Activated CD8-positive, alpha-beta memory T cell treated with anti-CD3 and anti-CD28 coated beads, Interleukin-2, amount 10 ng/mL, durations not matched to agents 7 days and 5 days (primary cell): ENCODE measurements at regions not wholly inside any gene's neighbourhood (a gene's known extent, or its start where the extent isn't known, plus 50 kb on each side); places are given as distances from the start of the nearest gene placed in this dataset.
"Not testable (repeated sequence)": the region's sequence is repeated elsewhere in the genome, so short reads cannot be mapped to it uniquely, and the experiment has no call there.

Experiments
- ATAC-seq: fragments of 150-1000 bp; cut with Tn5 transposase; one replicate; pipeline ENCODE4 v1.10.0; 2021; ENCODE audit warnings: moderate library complexity
- CTCF ChIA-PET: fragments of 350-600 bp; sonication (Branson Sonifier 250); formaldehyde crosslinking; loops from one replicate; lab custom pipeline; 2021; ENCODE audit warnings: antibody characterized with exemption; lab: Charles Lee
- DNase-seq: peaks from one replicate; pipeline ENCODE4 v3.0.0-alpha.2; 2020
- H3K27ac Mint-ChIP-seq: one replicate; pipeline ENCODE4 v1.8.0; 2021; ENCODE audit warnings: mild to moderate bottlenecking, mixed read lengths
- H3K27me3 Mint-ChIP-seq: one replicate; pipeline ENCODE4 v1.8.0; 2021; ENCODE audit warnings: mixed read lengths
- H3K36me3 Mint-ChIP-seq: one replicate; pipeline ENCODE4 v1.8.0; 2021; ENCODE audit warnings: mild to moderate bottlenecking, mixed read lengths
- H3K4me1 Mint-ChIP-seq: one replicate; pipeline ENCODE4 v1.8.0; 2021; ENCODE audit warnings: mixed read lengths
- H3K4me3 Mint-ChIP-seq: one replicate; pipeline ENCODE4 v1.8.0; 2021; ENCODE audit warnings: mild to moderate bottlenecking, moderate library complexity, mixed read lengths
- H3K9me3 Mint-ChIP-seq: one replicate; pipeline ENCODE4 v1.8.0; 2022; ENCODE audit warnings: low read depth, mixed read lengths

DNA sequence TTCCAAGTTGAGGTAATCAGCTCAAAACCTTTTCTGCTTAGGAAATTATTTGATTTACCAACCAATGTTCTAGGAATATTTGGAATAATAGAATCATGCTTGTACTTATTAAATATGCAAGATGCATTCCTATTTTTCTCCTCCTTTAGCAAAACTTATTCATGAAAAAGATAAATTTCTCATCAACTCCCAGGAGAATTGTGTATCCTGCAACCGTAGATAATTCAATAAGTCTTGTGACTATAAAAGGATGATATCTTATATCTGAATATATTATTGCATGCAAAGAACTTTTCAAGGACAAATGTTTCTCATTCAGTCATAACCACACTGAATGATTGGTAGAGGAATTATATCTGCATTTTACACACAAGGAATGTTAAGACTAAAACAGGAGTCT lies 84.9 kb upstream of the CCNG1 start:
- CTCF ChIA-PET = no interaction called here
- ATAC-seq = no peak
- Mint-ChIP-seq H3K9me3 (no peaks in the 10 kb centered on the region), H3K4me3 (no peak overlapping the region), H3K4me1 (no peaks in the 10 kb centered on the region), H3K27me3 (peaks cover under 1% of the 10 kb centered on the region), H3K36me3 (no peaks in the 10 kb centered on the region), H3K27ac (no peak overlapping the region)
- DNase-seq = no peak

DNA sequence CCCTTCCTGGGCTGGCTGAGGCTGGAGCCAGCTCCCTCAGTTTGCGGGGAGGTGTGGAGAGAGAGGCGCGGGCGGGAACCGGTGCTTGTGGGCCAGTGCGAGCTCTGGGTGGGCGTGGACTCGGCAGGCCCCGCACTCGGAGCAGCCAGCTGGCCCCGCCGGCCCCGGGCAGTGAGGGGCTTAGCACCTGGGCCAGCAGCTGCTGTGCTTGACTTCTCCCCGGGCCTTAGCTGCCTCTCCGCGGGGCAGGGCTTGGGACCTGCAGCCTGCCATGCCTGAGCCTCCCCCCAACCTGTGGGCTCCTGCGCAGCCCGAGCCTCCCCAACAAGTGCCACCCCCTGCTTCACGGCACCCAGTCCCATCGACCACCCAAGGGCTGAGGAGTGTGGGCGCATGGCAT lies 81.6 kb upstream of the CCNG1 start:
- H3K4me1 Mint-ChIP-seq, H3K4me3 Mint-ChIP-seq, H3K27me3 Mint-ChIP-seq, H3K36me3 Mint-ChIP-seq, H3K27ac Mint-ChIP-seq, H3K9me3 Mint-ChIP-seq, ATAC-seq, CTCF ChIA-PET, DNase-seq: not testable (repeated sequence)

DNA sequence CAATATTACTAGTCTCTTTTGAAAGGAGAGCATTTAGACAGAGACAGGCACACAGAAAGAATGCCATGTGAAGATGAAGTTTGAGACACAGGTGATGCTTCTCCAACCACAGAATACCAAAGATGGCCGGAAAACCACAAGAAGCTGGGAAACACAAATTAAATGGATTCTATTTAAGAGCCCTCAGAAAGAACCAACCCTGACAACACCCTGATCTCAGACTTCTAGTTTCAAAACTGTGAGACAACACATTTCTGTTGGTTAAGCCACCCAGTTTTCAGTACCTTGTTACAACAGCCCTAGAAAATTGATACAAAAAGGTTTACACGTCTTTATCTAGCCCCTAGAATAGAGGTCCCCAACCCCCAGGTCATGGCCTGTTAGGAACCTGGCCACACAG lies 79.8 kb upstream of the CCNG1 start:
- Mint-ChIP-seq H3K4me1 (no peaks in the 10 kb centered on the region), H3K27me3 (peaks cover 9% of the 10 kb centered on the region), H3K36me3 (no peaks in the 10 kb centered on the region), H3K9me3 (no peaks in the 10 kb centered on the region), H3K4me3 (no peak overlapping the region), H3K27ac (no peak overlapping the region)
- DNase-seq = no peak
- CTCF ChIA-PET = interaction anchor here (1.3 kb wide), 1 partner anchor 10 kb away, joined by 3 read pairs; no protein-coding TSS in a partner anchor
- no peak for ATAC-seq

DNA sequence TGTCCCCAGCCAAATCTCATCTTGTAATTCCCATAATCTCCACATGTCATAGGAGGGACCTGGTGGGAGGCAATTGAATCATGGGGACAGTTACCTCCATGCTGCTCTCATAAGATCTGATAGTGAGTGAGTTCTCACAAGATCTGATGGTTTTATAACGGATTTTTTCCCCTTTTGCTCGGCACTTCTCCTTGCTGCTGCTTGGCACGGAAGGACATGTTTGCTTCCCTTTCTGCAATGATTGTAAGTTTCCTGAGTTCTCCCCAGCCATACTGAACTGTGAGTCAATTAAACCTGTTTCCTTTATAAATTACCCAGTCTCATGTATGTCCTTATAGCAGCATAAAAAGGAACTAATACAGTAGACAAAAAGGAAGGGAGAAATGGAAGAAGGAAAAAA lies 76.7 kb upstream of the CCNG1 start:
- no peak overlapping the region for H3K4me3 Mint-ChIP-seq
- no peak for ATAC-seq
- H3K4me1 Mint-ChIP-seq = no peaks in the 10 kb centered on the region
- H3K9me3 Mint-ChIP-seq = no peaks in the 10 kb centered on the region
- CTCF ChIA-PET = no interaction called here
- H3K27me3 Mint-ChIP-seq = peaks cover 10% of the 10 kb centered on the region
- no peaks in the 10 kb centered on the region for H3K36me3 Mint-ChIP-seq
- H3K27ac Mint-ChIP-seq = no peak overlapping the region
- no peak for DNase-seq

DNA sequence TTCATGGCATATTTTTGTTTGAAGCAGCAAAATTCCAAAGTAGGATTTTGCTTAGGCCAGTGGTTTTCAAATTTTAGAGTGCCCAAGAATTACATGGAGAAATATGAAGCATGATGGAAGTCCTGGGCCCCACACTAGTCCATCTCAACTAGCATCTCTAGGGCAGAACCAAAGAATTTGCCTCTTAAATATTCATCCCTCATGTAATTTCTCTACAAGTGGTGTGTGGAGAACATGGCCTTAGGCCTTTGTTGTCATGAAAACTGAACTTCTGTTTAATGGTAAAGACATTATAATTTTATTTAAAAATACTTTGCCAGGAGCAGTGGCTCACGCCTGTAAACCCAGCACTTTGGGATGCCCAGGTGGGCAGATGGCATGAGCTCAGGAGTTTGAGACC lies 75.9 kb upstream of the CCNG1 start:
- no peaks in the 10 kb centered on the region for H3K4me1 Mint-ChIP-seq
- peaks cover 10% of the 10 kb centered on the region for H3K27me3 Mint-ChIP-seq
- DNase-seq (no peak), ATAC-seq (no peak)
- no peaks in the 10 kb centered on the region for H3K36me3 Mint-ChIP-seq
- no peak overlapping the region for H3K4me3 Mint-ChIP-seq
- H3K27ac Mint-ChIP-seq = no peak overlapping the region
- H3K9me3 Mint-ChIP-seq = no peaks in the 10 kb centered on the region
- CTCF ChIA-PET = no interaction called here

DNA sequence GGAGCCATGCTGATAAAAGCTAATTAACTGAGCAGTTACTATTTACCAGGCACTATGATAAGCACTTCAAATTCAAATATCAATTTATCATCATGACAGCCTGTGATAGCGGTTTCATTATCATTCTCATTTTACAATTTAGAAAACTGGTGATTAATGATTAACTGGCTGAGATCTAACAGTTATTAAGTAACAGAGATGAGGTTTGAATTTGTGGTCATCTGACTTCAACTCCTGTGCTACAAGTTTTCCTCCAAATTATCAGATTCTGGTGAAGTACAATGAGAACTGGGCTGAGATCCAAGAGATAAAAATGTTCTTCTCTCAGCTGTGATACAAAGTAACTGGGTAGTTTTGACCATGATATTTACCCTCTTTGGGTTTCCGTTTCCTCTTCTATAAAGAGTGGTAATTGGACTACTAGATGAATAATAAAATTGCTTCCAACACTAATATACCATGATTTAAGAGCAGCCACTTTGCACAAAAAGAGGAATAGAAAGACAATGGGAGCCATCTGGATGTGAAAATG lies 74.5 kb upstream of the CCNG1 start:
- no peak overlapping the region for H3K27ac Mint-ChIP-seq
- H3K27me3 Mint-ChIP-seq = peaks cover 12% of the 10 kb centered on the region
- CTCF ChIA-PET = interaction anchor here (1.1 kb wide), 1 partner anchor 46 kb away, joined by 3 read pairs; no protein-coding TSS in a partner anchor
- no peak for ATAC-seq
- DNase-seq = no peak
- no peaks in the 10 kb centered on the region for H3K4me1 Mint-ChIP-seq
- H3K4me3 Mint-ChIP-seq = no peak overlapping the region
- no peaks in the 10 kb centered on the region for H3K36me3 Mint-ChIP-seq
- peaks cover 2% of the 10 kb centered on the region for H3K9me3 Mint-ChIP-seq

DNA sequence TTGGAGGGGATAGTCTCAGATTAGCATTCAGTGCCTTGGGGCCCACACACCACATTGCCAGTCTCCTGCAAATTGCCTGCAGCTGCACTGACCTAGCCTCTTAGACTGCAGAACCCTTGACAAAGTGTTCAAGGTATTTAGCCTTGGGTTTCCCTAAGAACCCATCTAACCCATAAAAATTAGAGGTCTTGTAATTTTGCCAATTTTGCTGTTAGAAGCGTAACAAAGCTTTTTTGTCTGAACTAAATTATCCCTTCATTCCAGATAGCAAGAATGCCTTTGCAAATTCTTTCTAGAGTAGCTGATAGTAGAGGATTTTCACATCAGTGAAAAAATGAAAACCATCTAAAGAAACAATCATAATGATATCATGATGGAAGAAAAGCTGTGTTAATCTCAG lies 74.0 kb upstream of the CCNG1 start:
- H3K9me3 Mint-ChIP-seq = peaks cover 2% of the 10 kb centered on the region
- no peak overlapping the region for H3K4me3 Mint-ChIP-seq
- H3K27ac Mint-ChIP-seq = no peak overlapping the region
- no peak for DNase-seq
- peaks cover 12% of the 10 kb centered on the region for H3K27me3 Mint-ChIP-seq
- CTCF ChIA-PET = interaction anchor here (1.1 kb wide), 1 partner anchor 45 kb away, joined by 3 read pairs; no protein-coding TSS in a partner anchor
- H3K4me1 Mint-ChIP-seq = no peaks in the 10 kb centered on the region
- ATAC-seq = no peak
- H3K36me3 Mint-ChIP-seq = no peaks in the 10 kb centered on the region

DNA sequence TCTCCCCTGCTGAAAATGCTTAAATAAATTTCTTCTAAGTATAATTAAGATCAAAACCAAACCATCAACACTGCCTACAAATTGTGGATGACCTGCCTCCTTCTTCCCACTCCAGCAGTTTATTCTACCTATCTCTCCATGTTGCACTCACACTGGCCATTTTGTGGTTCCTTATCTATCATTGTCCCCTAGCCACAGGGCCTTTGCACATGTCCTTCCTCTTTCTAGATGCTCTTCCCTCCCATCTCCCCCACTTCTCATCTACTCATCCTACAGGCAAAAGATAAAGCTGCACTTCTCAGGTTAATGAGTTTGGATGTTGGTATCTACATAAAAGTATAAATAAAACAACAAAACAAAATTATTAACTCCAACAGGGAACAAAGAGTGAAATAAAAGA lies 70.6 kb upstream of the CCNG1 start:
- CTCF ChIA-PET = interaction anchor here (1.0 kb wide), 1 partner anchor 42 kb away, joined by 3 read pairs; no protein-coding TSS in a partner anchor
- no peak overlapping the region for H3K4me3 Mint-ChIP-seq

DNA sequence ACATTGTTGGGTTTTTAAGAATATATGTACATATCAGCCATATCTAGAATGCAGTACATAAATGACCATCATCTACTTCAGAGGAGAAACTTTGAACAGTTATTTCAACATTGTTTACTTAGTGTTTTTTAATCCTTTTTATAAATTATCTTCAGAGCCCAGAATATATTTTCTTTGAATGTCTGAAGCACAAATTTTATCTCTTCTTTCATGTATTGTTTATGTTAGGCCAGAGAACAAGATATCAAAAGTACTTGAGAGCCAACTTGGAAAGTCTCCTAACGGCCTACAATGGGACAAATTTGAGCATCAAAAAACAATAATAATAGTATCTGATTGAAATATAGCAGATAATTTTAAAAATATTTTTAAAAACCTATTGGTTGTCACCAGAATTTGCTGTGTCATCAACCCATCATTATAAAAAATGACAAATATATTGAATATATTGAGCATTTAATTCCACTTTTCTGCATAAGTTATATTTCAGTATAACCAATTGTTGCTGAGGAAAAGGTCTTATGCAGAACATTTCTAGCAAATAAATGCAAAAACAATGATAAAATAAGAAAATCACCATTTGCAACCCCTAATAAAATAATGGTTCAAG lies 67.5 kb upstream of the CCNG1 start:
- Mint-ChIP-seq H3K36me3 (no peaks in the 10 kb centered on the region), H3K27ac (no peak overlapping the region), H3K4me3 (no peak overlapping the region), H3K27me3 (peaks cover 3% of the 10 kb centered on the region), H3K9me3 (peaks cover 2% of the 10 kb centered on the region), H3K4me1 (no peaks in the 10 kb centered on the region)
- CTCF ChIA-PET = no interaction called here
- DNase-seq = no peak
- ATAC-seq = no peak

More for the DNA sequence above, 70.6 kb upstream of the CCNG1 start:
- ATAC-seq (no peak), DNase-seq (no peak)
- H3K27ac Mint-ChIP-seq = no peak overlapping the region
- H3K4me1 Mint-ChIP-seq = no peaks in the 10 kb centered on the region
- peaks cover 9% of the 10 kb centered on the region for H3K27me3 Mint-ChIP-seq
- no peaks in the 10 kb centered on the region for H3K36me3 Mint-ChIP-seq
- peaks cover 2% of the 10 kb centered on the region for H3K9me3 Mint-ChIP-seq

DNA sequence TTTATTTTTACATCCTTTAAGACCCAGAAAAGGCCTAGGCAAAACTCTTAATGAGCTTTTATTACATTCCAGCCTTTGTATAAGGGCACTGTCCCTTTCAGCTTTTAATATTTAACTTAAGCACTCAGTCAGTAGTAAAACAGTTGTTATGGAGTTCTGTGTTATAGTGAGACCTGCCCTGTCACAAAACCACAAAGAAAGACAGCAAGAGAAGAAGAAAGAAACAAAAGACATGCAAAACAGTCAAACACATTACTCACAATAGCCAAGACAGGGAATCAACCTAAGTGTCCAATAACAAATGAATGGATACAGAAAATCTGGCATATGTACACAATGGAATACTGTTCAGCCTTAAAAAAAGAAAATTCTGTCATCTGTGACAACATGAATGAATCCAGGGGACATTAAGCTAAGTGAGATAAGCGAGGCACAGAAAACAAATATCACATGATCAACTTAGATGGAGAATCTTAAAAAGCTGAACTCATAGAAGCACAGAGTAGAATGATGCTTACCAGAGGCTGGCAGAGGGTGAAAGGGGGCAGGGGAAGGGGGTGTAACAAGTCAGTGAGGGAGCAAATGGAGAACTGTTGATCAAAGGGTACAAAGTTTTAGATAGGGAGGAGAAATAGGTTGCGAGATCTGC lies 63.8 kb upstream of the CCNG1 start:
- CTCF ChIA-PET = interaction anchor here (0.6 kb wide), 1 partner anchor 8 kb away, joined by 4 read pairs; no protein-coding TSS in a partner anchor
- Mint-ChIP-seq H3K27me3 (no peaks in the 10 kb centered on the region), H3K9me3 (no peaks in the 10 kb centered on the region), H3K27ac (no peak overlapping the region), H3K4me3 (no peak overlapping the region), H3K4me1 (no peaks in the 10 kb centered on the region), H3K36me3 (no peaks in the 10 kb centered on the region)
- ATAC-seq (no peak), DNase-seq (no peak)

DNA sequence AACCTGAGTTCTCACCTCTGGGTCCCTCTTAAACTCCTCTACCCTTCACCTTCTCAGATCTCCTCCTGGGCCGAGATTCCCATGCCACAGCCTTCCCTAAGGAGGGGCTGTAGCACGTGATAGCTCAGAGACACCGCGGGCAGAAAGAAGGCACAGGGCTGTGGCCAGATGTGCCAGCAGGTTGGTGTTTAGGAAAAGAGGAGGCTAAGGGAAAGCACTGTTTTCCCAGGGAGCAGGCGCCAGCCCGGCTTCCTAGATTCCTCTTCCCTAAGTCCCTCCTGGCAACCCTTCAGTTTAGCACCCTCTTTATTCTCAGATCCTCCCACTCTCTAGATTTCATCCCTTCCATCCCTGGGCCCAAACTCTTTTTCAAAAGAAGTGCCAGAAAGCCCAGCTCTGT lies 59.4 kb upstream of the CCNG1 start:
- Mint-ChIP-seq H3K27me3 (no peaks in the 10 kb centered on the region), H3K36me3 (no peaks in the 10 kb centered on the region), H3K4me3 (no peak overlapping the region), H3K9me3 (no peaks in the 10 kb centered on the region), H3K27ac (no peak overlapping the region), H3K4me1 (no peaks in the 10 kb centered on the region)
- DNase-seq (no peak), ATAC-seq (no peak)
- CTCF ChIA-PET = no interaction called here

DNA sequence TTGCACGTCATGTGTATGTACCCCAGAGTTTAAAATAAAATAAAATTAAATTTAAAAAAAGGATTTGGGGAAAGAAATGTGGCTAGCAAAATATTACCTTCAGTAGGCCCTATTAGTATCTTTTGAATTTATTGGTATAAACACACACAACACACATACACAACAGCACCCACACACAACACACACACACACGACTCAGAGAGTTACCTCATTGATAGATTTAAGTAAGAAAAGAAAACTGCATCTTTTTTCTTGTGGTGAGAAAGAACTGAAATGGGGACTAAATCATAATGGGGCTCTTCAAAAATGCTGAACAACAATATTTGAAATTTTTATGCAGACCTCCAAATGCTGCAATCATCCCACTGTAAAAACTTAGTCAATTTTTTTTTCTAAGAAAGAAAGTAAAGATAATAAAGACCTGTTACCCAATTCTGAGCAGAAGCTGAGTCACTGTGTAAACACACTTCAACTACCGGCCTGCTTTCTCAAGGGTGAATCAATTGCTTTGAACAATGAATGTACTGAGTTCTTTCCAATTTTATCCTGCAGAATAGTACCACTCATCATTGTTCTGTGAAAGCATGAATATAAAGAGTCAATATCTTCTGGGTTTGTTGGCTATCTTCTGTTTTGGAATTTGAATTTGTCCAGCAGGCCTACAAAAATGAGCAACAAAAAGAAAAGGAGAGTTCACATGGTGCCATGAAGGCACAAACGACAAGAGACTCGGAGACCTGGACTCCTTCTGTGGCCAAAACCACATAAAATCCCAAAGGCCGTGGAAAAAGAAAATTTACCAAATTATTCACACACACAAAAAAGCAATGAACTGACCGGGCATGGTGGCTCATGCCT lies 57.9 kb upstream of the CCNG1 start:
- CTCF ChIA-PET = no interaction called here
- Mint-ChIP-seq H3K27me3 (no peaks in the 10 kb centered on the region), H3K9me3 (no peaks in the 10 kb centered on the region), H3K4me3 (no peak overlapping the region), H3K27ac (no peak overlapping the region), H3K4me1 (no peaks in the 10 kb centered on the region), H3K36me3 (no peaks in the 10 kb centered on the region)
- no peak for ATAC-seq
- no peak for DNase-seq

DNA sequence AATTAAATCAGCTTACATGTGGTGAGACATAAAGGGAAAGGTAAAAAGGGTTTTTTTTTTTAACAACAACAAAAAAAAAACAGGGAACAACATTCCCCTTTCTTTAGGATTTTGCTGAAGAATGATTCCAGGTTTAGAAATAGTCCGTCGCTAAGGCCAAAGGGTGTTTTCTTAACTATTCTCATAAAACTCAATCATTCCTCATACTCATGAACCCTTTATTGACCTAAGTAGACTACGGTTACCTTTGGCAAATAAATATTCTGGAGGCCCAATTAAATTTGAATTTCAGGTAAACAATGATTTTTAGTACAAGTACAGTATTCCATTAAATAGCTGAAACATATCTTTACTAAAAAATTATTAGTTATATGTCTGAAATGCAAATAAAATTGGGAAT lies 55.6 kb upstream of the CCNG1 start:
- CTCF ChIA-PET = interaction anchor here (0.7 kb wide), 1 partner anchor 8 kb away, joined by 4 read pairs; no protein-coding TSS in a partner anchor
- ATAC-seq (no peak), DNase-seq (no peak)
- no peak overlapping the region for H3K27ac Mint-ChIP-seq
- no peaks in the 10 kb centered on the region for H3K27me3 Mint-ChIP-seq
- H3K4me1 Mint-ChIP-seq = no peaks in the 10 kb centered on the region
- no peaks in the 10 kb centered on the region for H3K9me3 Mint-ChIP-seq
- no peak overlapping the region for H3K4me3 Mint-ChIP-seq
- H3K36me3 Mint-ChIP-seq = no peaks in the 10 kb centered on the region
